ENCODE measurements at regions not wholly inside any gene's neighbourhood (a gene's known extent, or its start where the extent isn't known, plus 50 kb on each side); places are given as distances from the start of the nearest gene placed in this dataset.

DNA sequence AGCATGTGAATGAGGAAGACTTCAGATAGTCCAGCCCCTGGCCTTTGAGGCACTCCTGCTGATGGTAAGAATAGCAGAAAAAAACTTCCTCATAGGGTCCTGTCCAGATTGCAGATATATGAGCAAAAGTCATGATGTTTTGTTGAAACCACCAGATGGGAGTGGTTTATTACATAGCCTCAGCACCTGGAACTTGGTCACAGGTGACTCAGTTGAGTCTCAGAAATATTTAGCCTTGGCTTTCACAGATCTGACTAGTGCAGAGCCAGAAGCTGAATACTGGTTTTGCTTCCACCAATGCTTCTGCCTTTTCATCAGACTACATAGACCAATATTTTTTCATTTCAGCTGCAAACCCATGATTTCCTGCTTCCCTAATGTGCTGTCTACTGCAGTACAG, 994.9 kb upstream of the SLIT2 start:
- DNase-seq (no peak), ATAC-seq (no peak)
- no peaks in the 10 kb centered on the region for H3K36me3 ChIP-seq (replicated peaks in 1 of 2; ENCODE audit: insufficient read depth in 1 of 2, low read depth in 2 of 2)
- H3K27ac ChIP-seq = no peak overlapping the region
- no peaks in the 10 kb centered on the region for H3K27me3 ChIP-seq
- no peak for TF ChIP-seq POLR2A (IDR thresholded peaks at IDR 0.05)
- TF ChIP-seq, protein P1, sequence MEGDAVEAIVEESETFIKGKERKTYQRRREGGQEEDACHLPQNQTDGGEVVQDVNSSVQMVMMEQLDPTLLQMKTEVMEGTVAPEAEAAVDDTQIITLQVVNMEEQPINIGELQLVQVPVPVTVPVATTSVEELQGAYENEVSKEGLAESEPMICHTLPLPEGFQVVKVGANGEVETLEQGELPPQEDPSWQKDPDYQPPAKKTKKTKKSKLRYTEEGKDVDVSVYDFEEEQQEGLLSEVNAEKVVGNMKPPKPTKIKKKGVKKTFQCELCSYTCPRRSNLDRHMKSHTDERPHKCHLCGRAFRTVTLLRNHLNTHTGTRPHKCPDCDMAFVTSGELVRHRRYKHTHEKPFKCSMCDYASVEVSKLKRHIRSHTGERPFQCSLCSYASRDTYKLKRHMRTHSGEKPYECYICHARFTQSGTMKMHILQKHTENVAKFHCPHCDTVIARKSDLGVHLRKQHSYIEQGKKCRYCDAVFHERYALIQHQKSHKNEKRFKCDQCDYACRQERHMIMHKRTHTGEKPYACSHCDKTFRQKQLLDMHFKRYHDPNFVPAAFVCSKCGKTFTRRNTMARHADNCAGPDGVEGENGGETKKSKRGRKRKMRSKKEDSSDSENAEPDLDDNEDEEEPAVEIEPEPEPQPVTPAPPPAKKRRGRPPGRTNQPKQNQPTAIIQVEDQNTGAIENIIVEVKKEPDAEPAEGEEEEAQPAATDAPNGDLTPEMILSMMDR (IDR thresholded peaks at IDR 0.05) = no peak
- H3K4me1 ChIP-seq = no peaks in the 10 kb centered on the region
- H3K9me3 ChIP-seq = no peaks in the 10 kb centered on the region
- intact Hi-C loops (cut with DNase I) = no loop called here
- H3K4me3 ChIP-seq = no peak overlapping the region

DNA sequence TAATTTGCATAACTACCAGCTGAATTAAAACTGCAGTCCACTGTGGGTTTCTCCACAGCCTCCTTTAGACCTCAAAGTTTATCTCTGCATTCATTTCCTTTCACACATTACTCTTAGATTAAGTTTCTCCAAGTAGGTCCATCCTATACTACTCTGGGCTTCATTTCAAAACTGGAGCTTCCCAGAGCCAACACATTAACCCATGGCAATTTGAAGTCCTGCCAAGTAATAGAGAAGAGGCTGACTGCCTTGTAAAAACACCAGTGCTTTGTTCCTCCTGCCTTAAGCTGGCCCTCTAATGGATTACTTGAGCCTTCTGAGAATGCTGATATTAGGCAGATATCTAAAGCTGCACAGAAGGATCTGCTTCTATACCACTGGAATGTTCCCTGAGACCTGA, 997.2 kb upstream of the SLIT2 start:
- no peaks in the 10 kb centered on the region for H3K4me1 ChIP-seq
- H3K36me3 ChIP-seq (replicated peaks in 1 of 2; ENCODE audit: insufficient read depth in 1 of 2, low read depth in 2 of 2) = no peaks in the 10 kb centered on the region
- H3K27ac ChIP-seq = no peak overlapping the region
- no peak for TF ChIP-seq POLR2A (IDR thresholded peaks at IDR 0.05)
- TF ChIP-seq, protein P1 (IDR thresholded peaks at IDR 0.05) = no peak
- no peaks in the 10 kb centered on the region for H3K9me3 ChIP-seq
- H3K4me3 ChIP-seq = no peak overlapping the region
- DNase-seq (no peak), ATAC-seq (no peak)
- intact Hi-C loops (cut with DNase I) = no loop called here
- no peaks in the 10 kb centered on the region for H3K27me3 ChIP-seq

DNA sequence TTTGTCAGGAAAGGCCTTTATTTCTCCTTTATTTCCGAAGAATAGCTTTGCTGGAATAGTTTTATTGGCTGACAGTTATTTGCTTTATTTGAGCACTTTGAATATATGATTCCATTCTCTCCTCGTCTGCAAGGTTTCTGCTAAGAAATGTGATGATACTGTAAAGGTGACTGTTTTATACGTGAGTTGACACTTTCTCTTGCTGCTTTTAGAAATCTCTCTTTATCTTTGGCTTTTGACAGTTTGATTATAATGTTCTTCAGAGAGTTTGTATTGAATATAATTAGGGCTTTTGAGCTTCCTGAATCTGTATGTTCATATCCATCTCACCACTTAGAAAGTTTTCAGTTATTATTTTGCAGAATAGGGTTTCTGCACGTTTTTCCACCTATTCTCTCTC, 1003.7 kb upstream of the SLIT2 start:
- no peaks in the 10 kb centered on the region for H3K27me3 ChIP-seq
- no peak for ATAC-seq
- H3K27ac ChIP-seq = no peak overlapping the region
- no peaks in the 10 kb centered on the region for H3K4me1 ChIP-seq
- intact Hi-C loops (cut with DNase I) = no loop called here
- TF ChIP-seq, protein P1 (IDR thresholded peaks at IDR 0.05) = no peak
- TF ChIP-seq POLR2A (IDR thresholded peaks at IDR 0.05) = no peak
- DNase-seq = no peak
- H3K4me3 ChIP-seq = no peak overlapping the region
- 49 to 52% methylated on average over 4 of the region's 4 CpGs for WGBS, 2 donors
- H3K36me3 ChIP-seq (replicated peaks in 1 of 2; ENCODE audit: insufficient read depth in 1 of 2, low read depth in 2 of 2) = no peaks in the 10 kb centered on the region
- no peaks in the 10 kb centered on the region for H3K9me3 ChIP-seq

DNA sequence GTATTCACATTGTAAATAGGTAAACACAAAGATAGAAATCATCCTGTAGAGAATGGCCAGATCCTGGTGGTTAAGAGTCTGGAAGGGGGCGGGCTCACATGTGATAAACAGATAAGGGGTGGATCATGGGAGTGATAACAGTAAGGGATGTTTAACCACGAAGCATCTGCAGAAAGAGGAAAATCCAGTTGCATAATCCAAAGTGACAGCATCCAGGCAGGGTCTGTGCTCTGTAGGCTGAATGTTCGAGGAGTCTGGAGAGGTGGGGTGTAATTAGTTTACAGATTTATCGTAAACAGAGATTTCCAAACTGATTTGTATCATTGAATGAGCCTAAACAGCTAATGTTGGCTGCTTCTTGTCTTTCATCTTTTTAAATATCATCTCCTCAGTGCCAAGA, 1009.8 kb upstream of the SLIT2 start:
- no peaks in the 10 kb centered on the region for H3K9me3 ChIP-seq
- H3K27ac ChIP-seq = no peak overlapping the region
- no peak for ATAC-seq
- 43 to 51% methylated on average over 4 of the region's 4 CpGs for WGBS, 2 donors
- no peaks in the 10 kb centered on the region for H3K27me3 ChIP-seq
- TF ChIP-seq, protein P1 (IDR thresholded peaks at IDR 0.05) = no peak
- TF ChIP-seq POLR2A (IDR thresholded peaks at IDR 0.05) = no peak
- no peak overlapping the region for H3K4me3 ChIP-seq
- H3K4me1 ChIP-seq = no peaks in the 10 kb centered on the region
- intact Hi-C loops (cut with DNase I) = no loop called here
- no peaks in the 10 kb centered on the region for H3K36me3 ChIP-seq (replicated peaks in 1 of 2; ENCODE audit: insufficient read depth in 1 of 2, low read depth in 2 of 2)
- no peak for DNase-seq

DNA sequence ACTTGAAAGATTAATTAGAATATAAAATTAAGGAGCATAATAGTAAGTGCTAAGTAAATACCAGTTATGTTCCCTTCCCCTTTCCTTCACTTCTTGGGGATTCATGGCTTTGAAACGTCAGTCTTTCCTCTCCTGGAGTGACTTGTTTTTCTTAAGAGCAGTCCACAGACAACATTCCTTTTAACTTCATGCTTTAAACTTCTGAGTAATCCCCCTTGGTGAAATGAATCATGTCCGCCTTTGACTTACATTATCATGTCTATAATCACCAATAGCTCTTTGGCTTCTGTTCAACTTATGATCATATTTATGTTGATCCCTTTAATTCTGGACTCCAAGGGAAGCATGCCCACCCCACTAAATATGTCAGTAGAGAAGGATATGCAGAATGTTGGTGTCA, 1012.1 kb upstream of the SLIT2 start:
- Histone ChIP-seq H3K27ac (no peak overlapping the region), H3K36me3 (replicated peaks in 1 of 2; ENCODE audit: insufficient read depth in 1 of 2, low read depth in 2 of 2) (no peaks in the 10 kb centered on the region), H3K9me3 (no peaks in the 10 kb centered on the region), H3K4me3 (no peak overlapping the region), H3K4me1 (no peaks in the 10 kb centered on the region), H3K27me3 (no peaks in the 10 kb centered on the region)
- 57 to 59% methylated on average over 2 of the region's 2 CpGs for WGBS, 2 donors
- intact Hi-C loops (cut with DNase I) = no loop called here
- ATAC-seq = no peak
- no peak for DNase-seq
- TF ChIP-seq, protein P1 (IDR thresholded peaks at IDR 0.05) = no peak
- no peak for TF ChIP-seq POLR2A (IDR thresholded peaks at IDR 0.05)
